ENCODE measurements at regions not wholly inside any gene's neighbourhood (a gene's known extent, or its start where the extent isn't known, plus 50 kb on each side); places are given as distances from the start of the nearest gene placed in this dataset.
"Not testable (repeated sequence)": the region's sequence is repeated elsewhere in the genome, so short reads cannot be mapped to it uniquely, and the experiment has no call there.

DNA sequence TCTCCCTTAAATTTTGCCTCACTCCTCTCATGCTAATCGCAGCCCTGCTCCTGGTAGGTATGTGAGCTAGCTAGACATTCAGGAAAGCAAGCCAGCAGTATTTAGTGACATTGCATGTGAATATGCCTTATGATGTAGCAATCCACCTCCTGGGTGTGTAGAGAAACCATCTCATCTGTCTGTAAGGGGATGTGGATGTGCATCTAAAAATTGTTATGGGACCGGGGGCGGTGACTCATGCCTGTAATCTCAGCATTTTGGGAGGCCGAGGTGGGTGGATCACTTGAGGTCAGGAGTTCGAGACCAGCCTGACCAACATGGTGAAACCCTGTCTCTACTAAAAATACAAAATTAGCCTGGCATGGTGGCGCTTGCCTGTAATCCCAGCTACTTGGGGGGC lies 60.1 kb upstream of the KIT start:
- TF ChIP-seq, protein P1, sequence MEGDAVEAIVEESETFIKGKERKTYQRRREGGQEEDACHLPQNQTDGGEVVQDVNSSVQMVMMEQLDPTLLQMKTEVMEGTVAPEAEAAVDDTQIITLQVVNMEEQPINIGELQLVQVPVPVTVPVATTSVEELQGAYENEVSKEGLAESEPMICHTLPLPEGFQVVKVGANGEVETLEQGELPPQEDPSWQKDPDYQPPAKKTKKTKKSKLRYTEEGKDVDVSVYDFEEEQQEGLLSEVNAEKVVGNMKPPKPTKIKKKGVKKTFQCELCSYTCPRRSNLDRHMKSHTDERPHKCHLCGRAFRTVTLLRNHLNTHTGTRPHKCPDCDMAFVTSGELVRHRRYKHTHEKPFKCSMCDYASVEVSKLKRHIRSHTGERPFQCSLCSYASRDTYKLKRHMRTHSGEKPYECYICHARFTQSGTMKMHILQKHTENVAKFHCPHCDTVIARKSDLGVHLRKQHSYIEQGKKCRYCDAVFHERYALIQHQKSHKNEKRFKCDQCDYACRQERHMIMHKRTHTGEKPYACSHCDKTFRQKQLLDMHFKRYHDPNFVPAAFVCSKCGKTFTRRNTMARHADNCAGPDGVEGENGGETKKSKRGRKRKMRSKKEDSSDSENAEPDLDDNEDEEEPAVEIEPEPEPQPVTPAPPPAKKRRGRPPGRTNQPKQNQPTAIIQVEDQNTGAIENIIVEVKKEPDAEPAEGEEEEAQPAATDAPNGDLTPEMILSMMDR (IDR thresholded peaks at IDR 0.05): not testable (repeated sequence)
- not testable (repeated sequence) for TF ChIP-seq POLR2A (IDR thresholded peaks at IDR 0.05); POLR2AphosphoS5 (IDR thresholded peaks at IDR 0.05; ENCODE audit: insufficient read depth in 1 of 2, low read depth in 1 of 2)
